Prostate gland (tissue), 2 donors: ENCODE measurements at regions not wholly inside any gene's neighbourhood (a gene's known extent, or its start where the extent isn't known, plus 50 kb on each side); places are given as distances from the start of the nearest gene placed in this dataset.

Experiments
- POLR2AphosphoS5 ChIP-seq: sonication (generic); formaldehyde crosslinking; IDR thresholded peaks from one replicate; pipeline ENCODE4 v1.6.1; 2017; ENCODE audit warnings: antibody characterized with exemption
- TF ChIP-seq, protein P1 (sequence below), 4 experiments: fragments of 200-600 bp in 2 of 4; fragments of 450-650 bp in 2 of 4; sonication (generic) in 2 of 4; IDR thresholded peaks; 1 replicate in 3 of 4; 2 replicates in 1 of 4; pipeline ENCODE4 v1.5.1; 2016 to 2019; ENCODE audit warnings: antibody characterized with exemption in 4 of 4, mild to moderate bottlenecking in 2 of 4, moderate library complexity in 2 of 4

GRCh38 chr9:94160594-94161501 is 76.6 kb downstream of the PTPDC1 start:
- TF ChIP-seq, protein P1, sequence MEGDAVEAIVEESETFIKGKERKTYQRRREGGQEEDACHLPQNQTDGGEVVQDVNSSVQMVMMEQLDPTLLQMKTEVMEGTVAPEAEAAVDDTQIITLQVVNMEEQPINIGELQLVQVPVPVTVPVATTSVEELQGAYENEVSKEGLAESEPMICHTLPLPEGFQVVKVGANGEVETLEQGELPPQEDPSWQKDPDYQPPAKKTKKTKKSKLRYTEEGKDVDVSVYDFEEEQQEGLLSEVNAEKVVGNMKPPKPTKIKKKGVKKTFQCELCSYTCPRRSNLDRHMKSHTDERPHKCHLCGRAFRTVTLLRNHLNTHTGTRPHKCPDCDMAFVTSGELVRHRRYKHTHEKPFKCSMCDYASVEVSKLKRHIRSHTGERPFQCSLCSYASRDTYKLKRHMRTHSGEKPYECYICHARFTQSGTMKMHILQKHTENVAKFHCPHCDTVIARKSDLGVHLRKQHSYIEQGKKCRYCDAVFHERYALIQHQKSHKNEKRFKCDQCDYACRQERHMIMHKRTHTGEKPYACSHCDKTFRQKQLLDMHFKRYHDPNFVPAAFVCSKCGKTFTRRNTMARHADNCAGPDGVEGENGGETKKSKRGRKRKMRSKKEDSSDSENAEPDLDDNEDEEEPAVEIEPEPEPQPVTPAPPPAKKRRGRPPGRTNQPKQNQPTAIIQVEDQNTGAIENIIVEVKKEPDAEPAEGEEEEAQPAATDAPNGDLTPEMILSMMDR (IDR thresholded peaks at IDR 0.05) = no peak
- peak; percentile 6 for TF ChIP-seq POLR2AphosphoS5
